ENCODE measurements at regions not wholly inside any gene's neighbourhood (a gene's known extent, or its start where the extent isn't known, plus 50 kb on each side); places are given as distances from the start of the nearest gene placed in this dataset.

GRCh38 chr4:66921433-66921832 is 623.9 kb downstream of the CENPC start:
- DNase-seq, result no peak

DNA sequence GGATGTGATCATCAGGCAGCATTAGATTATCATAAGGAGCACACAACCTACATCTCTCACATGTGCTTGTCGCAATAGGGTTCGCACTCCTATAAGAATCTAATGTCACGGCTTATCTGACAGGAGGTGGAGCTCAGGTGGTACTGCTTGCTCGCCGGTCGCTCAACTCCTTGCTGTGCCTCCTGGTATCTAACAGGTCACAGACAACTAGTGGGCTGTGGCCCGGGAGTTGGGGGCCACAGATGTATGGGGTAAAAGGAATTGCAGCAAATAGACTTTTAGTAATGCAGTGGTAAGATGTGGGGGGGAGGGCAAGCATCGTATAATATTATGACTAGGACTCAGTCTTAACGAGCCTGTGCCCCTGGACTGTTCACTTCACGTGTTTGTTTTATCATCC is 624.8 kb downstream of the CENPC start:
- DNase-seq, result no peak

DNA sequence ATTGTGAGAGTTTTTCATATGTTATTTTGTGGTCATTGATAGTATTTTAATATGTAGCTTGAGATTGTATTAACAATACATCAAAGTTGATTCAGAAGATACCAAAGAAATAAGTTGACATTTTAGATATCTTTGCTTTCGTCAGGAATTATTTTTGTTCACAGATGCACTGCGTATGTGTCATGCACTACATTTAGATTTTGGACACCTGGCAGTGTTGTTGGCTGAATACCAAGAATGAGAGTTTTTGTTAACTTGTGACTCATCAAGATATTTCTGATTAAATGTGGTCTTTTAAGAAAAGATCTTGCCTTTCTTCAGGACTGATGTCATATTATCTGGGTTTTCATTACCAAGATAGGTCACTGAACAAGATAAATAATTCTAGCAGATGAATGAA is 633.4 kb downstream of the CENPC start:
- DNase-seq, result no peak

DNA sequence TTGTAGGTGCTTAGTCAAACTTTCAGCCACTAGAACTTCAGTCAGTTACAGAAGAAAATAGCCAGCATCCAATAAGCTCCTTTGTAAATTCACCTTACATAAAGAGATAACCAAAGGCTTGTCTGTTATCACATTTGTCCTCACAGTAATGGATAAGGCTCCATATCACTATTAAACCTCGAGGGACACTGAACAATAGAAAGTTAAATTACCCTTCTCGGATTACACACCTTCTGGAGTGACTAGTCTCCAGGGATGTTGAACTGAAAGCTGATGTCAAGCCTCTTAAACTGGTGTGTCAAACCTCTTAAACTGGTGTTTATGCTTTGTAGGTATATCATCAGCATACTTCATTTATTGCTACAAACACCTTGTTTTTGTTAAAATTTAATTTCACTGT is 639.0 kb downstream of the CENPC start:
- DNase-seq, result no peak

GRCh38 chr4:66899422-66900065 is 645.8 kb downstream of the CENPC start:
- DNase-seq, result no peak

DNA sequence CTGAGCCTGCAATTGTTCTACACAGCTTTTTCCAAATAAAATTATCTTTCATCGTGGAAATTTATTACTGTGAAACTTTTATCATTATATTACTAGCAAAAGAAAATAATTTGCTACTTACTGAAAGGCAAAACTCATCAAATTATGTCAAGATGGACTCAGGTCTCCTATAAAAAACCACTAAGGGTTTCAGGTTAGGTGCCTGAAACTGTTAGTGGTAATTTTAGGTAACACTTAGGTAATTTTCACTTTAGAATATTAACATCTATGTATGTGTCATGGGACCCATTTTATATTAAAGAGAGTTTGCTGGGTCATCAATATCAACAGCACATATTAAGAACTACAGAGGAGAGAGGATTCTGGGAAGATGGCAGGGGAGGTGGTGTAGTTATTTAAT is 651.5 kb downstream of the CENPC start:
- no peak for DNase-seq

- no peak for DNase-seq
These were observed 658.2 kb downstream of the CENPC start for GRCh38 chr4:66887061-66887460.

DNA sequence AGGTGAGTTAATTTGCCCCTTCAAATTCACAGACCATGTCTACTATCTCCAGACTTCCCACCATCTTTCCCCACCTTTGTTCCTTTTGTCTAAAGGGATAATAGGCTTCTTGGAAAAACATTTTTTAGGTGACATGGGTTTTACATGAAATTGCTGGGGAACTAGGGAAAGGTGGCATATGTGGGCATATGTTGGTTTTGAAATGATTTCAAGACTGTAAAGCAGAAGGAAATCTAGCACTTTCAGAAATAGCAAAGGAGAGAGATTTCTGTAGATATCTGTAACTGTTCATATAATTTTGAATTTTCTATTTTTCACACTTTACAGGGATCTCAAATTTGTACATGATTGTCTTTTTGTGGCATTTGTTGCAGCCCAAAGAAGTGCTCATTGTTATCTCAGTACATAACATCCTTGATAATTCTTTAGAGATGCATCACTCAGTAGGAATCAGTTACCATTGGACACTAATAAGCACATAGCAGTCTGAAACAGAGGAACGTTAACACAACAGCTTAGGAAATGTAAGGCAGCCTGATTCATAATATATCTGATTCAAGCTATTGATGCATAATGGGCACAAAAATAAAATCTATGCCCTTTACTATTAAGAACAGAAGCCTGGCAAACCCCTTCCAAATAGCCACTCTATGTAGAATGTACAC is 659.7 kb downstream of the CENPC start:
- DNase-seq, result no peak

DNA sequence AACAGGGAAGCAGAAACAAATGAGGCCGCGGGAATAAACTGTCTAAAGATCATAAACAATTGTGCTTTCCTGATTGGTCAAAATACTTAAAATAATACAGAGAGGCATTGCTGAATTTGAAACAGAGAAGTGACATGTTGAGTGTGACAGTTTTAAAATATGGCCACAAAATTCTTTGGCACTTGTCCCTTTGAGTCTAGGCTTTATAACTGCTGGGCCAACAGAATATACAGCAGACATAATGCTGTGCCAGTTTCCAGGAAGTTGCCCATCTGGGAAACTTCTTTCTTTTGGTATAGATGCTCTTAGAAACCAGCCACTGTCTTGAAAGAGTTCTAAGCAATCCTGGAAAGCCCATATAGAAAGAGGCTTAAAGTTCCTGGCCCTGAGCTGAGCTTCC is 668.4 kb downstream of the CENPC start:
- DNase-seq, result no peak

- no peak for DNase-seq
These were observed 672.6 kb downstream of the CENPC start for GRCh38 chr4:66872661-66873060.

DNA sequence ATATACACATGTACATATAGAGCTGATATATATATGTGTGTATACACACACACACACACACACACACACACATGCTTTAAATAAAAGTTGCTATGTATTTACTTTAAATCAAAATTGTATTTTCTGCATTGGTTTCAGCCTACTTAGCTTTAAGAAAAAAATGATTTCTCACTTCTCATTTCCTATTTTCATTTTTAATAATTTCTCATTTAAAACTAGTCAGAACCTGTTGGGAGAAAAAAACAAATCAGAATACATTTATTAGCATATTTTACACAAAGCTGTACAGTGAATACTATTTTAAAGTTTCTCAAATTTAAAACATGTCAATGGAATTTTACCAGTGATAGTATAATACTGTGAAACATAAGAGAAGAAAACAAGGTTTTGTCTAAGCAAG is 681.8 kb downstream of the CENPC start:
- DNase-seq, result no peak

DNA sequence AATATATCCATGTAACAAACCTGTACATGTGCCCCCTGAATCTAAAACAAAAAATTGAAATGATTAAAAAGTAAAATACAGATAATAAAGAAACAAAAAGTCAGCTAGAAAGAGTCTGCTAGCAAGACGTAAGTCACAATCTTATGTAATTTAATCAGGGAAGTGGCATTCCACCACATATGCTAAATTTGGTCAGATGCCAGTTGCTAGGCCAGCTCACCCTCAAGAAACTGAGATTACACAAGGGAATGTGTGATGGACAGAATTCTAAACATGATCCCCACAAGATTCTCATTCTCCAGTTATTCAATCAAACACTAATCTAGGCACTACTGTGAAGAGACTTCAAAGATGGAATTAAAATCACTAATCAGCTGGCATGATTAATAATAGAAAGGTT is 689.3 kb downstream of the CENPC start:
- no peak for DNase-seq

DNA sequence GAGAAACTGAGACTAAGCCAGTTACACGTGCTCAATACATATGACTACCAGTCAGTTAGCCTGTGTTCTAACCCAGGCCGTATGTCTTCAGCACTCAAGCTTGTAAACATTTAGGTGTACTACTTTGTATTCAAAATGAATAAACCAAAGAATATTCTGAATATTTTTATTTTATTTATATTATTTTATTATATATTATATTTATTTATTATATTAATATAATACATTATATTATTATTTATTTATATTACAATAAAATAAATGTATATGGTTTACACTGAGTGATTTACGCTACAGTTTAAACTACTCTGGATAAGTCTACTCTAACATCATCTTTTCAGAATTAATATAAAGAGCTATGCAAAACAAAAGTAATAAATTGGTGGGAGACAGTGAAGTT is 691.5 kb downstream of the CENPC start:
- DNase-seq, result no peak

DNA sequence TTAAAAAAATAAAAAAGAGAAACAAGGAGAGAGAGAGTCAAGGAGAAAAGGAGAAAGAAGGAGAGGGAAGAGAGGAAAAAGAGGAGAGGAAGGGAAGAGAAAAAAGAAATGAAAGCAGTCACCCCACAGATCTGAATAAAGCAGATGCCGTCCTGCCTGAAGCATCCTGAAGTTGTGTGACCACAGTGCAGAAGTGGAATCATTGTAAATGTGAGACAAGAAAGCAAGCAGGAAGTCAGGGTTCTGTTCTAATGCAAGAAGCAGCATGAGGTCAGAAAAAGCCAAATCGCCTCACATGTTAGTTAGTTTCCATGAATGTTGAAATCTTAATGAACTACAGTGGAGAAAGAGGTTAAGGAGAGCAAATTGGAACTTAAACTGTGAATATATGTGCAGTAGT is 692.5 kb downstream of the CENPC start:
- DNase-seq, result no peak

- no peak for DNase-seq
These were observed 695.7 kb downstream of the CENPC start for GRCh38 chr4:66849596-66849995.

DNA sequence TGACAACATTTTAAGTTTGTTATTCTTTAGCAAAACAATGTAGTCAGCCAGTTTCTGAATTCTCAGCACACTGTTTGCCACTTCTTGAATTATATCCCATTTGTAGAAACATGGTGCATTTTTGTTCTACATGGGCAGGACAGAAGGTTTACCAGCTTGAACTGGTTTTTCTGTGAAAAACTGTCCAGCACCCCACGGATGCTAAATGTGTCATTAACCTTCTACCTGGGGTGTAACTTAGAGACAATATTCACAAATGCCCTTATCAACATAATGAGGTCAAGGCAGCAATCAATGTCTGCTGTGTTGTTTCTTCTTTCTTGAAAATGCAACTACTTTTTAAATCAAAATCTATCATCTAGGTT is 702.6 kb downstream of the CENPC start:
- DNase-seq, result no peak

- DNase-seq, result no peak
These were observed 703.1 kb downstream of the CENPC start for GRCh38 chr4:66842026-66842723.

- DNase-seq, result no peak
These were observed 705.1 kb downstream of the CENPC start for GRCh38 chr4:66840178-66840577.

DNA sequence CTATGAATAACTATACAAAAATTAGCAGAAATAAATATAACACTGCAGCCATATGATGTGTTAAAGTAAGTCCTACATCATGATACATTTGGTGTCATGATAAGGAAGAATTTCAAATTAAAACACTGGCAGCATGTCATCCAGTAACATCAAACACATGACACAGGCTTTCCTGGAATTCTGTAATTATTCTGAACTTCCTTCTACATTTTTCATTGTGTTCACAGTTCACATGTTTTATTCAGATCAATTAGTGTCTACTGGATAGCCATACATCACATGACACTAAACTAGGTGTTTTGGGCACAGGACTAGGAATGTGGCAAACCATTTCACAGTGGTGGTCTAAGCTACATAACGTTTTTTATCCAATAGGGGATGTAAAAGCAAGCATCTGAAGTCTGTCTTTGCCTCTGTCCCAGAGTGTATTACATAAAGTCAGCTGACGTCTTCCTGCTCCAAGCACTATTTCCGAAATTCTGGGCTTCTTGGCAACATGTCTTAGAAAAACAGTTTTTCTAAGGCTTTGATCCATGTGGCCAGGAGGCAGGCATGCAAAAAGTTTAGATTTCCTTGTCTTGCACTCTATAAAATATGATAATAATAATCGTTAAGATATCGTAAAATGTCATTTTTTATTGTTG is 707.9 kb downstream of the CENPC start:
- no peak for DNase-seq

- no peak for DNase-seq
These were observed 716.0 kb downstream of the CENPC start for GRCh38 chr4:66829310-66829709.

- DNase-seq, result no peak
These were observed 724.6 kb downstream of the CENPC start for GRCh38 chr4:66820681-66821080.

DNA sequence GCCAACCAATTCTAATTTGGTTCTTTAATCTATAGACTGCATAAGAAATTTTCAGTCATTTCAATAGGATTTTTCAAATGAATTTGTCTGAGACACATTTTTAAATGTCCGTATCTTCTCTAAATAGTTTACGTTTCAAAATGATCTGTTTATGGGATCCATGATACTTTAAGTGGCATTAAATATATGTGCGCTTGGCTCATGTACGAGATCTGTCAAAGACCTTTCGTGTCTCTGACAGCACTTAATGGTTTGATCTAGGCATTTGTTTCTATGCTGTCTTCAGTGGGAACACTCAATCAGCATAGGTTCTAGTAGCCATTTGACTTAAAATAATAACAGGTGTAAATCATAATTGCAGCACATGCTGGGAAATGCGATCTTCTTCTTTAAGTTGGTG is 731.0 kb downstream of the CENPC start:
- DNase-seq, result no peak

GRCh38 chr4:66805582-66805981 is 739.7 kb downstream of the CENPC start:
- no peak for DNase-seq

GRCh38 chr4:66804979-66805378 is 740.3 kb downstream of the CENPC start:
- DNase-seq, result no peak
